ENCODE measurements at regions not wholly inside any gene's neighbourhood (a gene's known extent, or its start where the extent isn't known, plus 50 kb on each side); places are given as distances from the start of the nearest gene placed in this dataset.

DNA sequence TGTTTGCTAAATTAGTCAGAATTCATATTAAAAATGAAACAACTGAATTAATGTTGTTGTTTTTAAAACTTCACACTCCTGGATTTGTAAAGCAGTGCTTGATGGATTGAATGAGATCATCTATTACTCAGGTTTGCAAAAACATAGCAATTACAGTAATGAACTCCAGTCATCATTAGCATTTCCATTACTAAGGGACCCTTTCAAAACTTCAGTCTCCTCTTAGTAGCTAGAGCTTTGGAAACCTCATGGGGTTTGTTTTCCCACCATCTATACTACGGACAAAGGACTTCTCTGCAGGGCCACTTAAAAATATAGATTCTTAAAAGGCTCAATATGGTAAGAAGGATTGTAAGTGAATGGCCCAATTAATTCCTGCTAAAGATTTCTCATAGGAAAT is 174.5 kb upstream of the PRNP start:
- no peak for DNase-seq

GRCh38 chr20:4509825-4510522 is 176.3 kb upstream of the PRNP start:
- DNase-seq: peak; percentile 60

DNA sequence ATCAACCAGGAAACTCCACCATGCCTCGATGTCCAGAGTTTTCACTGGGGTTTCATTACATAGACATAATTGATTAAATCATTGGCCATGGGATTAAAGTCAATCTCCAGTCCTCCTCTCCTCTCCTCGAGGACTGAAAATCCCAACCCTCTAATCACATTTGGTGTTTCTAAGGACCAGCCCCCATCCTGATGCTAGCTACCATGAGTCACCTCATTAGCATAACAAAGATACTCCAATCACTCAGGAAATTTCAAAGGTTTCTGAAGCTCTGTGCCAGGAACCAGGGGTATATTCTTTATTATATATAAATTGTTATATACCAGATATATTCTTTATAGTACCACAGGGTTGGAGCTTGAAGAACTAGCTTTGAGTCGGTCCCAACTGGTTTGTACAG is 177.5 kb upstream of the PRNP start:
- peak; percentile 28 for DNase-seq

GRCh38 chr20:4507288-4507719 is 179.0 kb upstream of the PRNP start:
- DNase-seq: peak; percentile 99

DNA sequence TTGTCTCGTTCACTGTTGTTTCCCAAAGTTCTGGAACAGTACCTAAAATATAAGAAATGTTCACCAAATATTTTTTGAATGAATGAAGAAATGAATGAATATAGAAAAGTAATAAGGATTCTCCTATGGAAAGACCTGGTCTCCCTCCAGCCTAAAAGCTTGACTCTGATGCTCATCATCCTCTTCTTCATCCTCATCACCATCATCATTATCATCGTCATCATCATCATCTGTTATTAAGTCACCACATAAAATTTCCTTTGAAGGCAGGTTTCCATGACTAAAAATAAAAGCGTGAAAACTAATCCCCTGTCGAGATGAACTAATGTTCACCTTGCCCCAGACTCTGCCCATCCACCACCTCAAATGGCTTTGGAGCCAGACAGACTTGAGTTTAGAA is 181.4 kb upstream of the PRNP start:
- no peak for DNase-seq

GRCh38 chr20:4502756-4503155 is 183.5 kb upstream of the PRNP start:
- DNase-seq: no peak

- DNase-seq: no peak
These were observed 192.9 kb upstream of the PRNP start for GRCh38 chr20:4493386-4493785.

- no peak for DNase-seq
These were observed 194.6 kb upstream of the PRNP start for GRCh38 chr20:4491643-4492042.

GRCh38 chr20:4490606-4491280 is 195.5 kb upstream of the PRNP start:
- DNase-seq: no peak

DNA sequence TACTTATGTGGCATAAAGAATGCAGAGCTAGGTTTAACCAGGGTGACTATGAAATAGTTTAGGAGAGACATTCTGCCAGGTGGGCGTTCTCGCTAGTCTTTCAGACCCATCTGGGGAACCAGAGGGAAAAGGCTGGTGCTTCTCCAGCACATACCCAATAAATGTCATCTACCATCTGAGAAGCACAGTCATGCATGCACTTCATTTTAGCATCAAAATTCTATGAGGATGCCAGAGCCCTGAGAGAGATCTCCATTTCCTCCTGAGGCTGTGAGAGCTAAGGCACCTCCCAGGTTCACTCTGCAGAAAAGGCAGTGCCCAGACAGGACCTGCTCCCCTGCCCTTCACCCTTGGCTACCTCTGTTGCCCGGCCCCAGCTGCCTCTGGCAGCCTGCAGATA is 196.2 kb upstream of the PRNP start:
- DNase-seq: no peak

DNA sequence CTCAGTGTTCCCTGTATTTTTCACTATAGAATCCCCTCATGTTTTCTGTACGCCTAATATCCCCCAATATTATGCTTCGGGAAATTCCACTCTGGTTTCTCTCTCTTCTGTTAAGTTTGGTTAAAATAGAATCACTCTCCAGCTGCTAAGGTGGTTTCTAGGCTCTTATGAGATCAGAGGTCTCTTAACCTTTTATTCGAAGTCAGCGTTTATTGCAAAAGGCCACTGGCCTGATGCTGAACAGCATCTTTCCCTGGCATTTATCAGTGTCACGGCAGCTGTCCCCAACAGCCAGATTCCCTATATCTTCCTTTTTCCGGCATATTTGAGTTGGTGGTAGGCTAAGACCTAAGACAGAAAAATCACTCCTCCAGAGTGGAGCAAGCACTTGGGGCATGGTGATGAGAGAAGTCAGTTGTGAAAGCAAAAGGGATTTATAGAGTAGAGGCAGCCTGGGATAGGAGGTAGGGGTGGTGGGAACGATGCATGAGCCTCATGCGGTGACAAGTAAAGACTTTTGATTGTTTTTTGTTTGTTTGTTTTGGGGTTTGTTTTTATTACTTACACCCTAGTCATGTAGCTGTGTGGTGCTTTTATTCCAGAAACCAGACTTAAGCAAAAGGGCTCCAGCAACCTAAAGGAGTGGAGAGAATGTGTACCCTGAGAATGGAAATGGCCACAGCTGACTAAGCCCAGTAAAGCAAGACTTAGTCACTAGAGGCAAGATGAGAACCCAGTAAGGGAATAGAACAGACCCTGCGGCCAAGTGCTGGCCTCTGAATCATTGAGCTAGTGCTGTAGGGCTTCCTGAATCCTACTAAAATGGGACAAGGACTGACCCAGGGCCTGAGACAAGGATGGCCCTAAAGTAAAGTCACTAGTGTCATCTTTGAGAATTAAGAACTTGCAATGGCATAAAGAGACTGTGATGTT is 197.6 kb upstream of the PRNP start:
- peak; percentile 90 for DNase-seq

- DNase-seq: no peak
These were observed 201.8 kb upstream of the PRNP start for GRCh38 chr20:4484379-4484997.

GRCh38 chr20:4483961-4484360 is 202.3 kb upstream of the PRNP start:
- DNase-seq: no peak

DNA sequence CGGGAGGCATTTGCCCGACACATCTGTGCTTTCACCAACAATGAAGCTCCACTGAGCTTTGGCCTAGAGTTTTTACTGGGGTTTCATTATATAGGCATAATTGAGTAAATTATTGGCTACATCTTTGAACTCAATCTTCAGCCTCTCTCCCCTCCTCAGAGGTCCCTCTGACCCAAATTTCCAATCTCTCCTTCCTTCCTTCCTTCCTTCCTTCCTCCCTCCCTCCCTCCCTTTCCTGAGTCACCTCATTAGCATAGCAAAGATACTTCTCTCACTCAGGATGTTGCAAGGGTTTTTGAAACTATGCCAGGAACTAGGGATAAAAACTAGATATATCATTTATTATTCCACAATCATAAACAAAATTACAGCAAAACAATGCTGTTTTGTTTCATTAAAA is 202.8 kb upstream of the PRNP start:
- DNase-seq: peak; percentile 67

DNA sequence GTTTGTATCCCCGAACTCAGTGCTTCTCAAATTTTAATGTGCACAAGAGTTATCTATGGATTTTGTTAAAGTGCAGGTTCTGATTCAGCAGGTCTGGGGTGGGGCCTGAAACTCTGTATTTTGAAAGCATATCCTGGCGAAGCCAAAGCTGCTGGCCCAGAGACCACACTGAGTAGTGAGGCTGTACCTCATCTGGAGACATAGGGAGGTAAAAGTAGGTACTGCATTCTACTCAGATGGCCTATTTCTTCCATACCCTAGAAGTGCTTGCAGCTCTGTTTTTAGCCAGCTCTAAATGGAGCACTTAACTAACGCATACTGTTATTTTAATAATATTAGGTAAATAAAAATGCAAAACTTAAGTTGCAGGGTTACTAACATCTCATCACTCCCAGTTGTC is 206.2 kb upstream of the PRNP start:
- DNase-seq: no peak

DNA sequence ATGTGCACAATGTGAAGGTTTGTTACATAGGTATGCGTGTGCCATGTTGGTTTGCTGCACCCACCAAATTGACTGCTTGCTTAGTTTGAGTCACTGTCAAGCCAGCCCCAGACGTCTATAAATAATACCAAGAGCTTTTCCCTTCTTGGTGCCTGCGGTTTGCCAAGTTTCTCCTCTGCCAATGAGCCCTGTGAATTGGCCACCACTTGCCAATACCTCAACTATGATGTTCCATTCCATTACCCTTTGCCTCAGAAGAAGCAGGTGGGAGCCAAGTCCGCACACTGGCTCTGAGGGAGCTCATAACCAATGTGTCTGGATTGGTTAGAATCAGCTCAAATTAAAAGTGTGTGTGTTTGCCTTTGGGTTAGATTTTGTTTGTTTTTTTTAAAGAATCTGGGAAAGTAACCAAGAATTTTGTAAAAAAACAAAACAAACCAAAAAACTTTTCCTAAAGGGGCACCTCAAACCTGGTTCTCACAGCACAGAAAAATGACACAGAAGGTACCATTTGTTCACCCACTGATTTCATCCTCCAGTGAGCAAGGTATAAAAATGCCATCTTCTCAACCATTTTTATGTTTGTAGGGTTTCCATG is 209.3 kb upstream of the PRNP start:
- no peak for DNase-seq

- peak; percentile 33 for DNase-seq
These were observed 213.3 kb upstream of the PRNP start for GRCh38 chr20:4472906-4473305.

GRCh38 chr20:4471221-4471620 is 215.0 kb upstream of the PRNP start:
- peak; percentile 20 for DNase-seq

DNA sequence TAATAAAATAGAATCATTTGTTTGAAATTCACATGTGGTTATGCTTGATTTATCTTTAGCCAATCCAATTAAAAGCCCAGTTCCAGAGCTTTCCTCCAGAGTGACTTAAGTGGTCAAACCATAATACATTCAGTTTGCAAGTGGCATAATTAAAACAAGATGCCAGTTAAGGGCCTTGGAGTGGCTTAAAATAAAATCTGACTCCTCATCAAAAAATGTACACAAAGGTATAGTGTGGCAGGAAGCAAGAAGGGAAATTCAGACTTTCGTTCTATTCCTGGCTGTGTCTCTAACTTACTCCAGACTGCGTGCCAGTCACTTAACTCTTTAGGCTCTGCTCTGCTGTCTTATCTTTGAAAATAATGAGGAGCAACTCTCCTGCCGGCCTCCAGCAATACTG is 215.9 kb upstream of the PRNP start:
- peak; percentile 83 for DNase-seq

GRCh38 chr20:4469910-4470309 is 216.3 kb upstream of the PRNP start:
- no peak for DNase-seq

DNA sequence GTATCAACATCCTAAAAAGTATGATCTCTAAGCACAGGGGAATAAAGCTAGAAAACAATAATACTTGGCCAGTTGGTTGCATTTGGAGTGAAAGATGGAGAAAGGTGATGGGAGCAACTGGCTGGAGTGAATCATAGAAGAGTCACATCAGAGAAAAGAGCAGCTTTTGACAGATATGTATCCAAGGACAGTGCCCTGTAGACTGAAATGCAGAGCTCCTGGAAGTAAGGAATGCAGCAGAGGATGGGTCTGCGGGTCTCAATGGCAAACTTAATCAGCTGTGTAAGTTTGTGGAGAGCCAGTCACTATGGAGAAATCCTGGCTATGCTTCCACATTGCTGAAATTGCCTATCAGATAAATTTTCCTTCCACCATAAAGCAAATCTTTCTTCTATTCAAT is 218.1 kb upstream of the PRNP start:
- DNase-seq: no peak

DNA sequence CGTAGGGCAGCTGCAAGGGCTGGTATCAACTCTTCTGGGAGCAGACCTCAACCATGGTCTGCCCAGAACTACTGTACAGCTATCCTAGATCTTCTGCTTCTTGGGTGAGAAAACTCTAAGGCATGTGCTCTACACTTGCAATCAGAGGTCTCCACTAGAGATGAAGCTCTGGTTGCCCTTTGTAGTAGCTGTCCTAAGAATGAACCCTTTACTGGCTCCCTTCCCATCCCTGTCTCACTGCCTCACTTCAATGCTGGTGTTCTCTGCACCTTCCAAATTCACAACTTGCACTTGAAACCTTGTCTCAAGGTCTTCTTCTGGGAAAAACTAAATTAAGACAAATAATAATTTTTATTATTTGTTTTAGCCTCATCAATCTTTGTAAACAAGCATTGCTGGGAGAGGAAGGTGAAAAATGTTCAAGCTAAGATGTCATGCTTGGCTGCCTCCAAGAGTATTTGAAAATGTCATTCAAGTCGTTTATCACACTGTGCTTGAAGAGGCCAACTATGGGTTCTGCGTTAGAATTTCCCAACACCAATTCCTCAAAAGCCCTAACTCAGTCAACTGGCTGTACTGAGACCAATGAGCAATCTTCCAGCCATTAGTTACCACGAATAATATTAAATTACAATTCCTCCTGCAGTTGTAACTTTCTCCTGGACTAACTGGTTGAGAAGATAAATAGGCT is 216.9 kb upstream of the ADRA1D start:
- DNase-seq: no peak

All from HCEC 1CT (cell line).